NB4 (cell line): ENCODE measurements at regions not wholly inside any gene's neighbourhood (a gene's known extent, or its start where the extent isn't known, plus 50 kb on each side); places are given as distances from the start of the nearest gene placed in this dataset.
"Not testable (repeated sequence)": the region's sequence is repeated elsewhere in the genome, so short reads cannot be mapped to it uniquely, and the experiment has no call there.

Source experiments
- DNase-seq: peaks from one replicate; pipeline ENCODE4 v3.0.0; 2010; ENCODE audit warnings: low read depth
- H3K4me3 ChIP-seq: one replicate; pipeline ENCODE4 v1.5.1; 2011; ENCODE audit warnings: mild to moderate bottlenecking, low read depth, low read length, moderate library complexity
- CTCF ChIP-seq: IDR thresholded peaks from one replicate; pipeline ENCODE4 v1.5.1; 2012; ENCODE audit warnings: low read depth, low read length
- MAX ChIP-seq: IDR thresholded peaks from 2 replicates; pipeline ENCODE4 v1.6.1; 2011; ENCODE audit warnings: low read depth, low read length
- MYC ChIP-seq: IDR thresholded peaks from 2 replicates; pipeline ENCODE4 v1.6.1; 2011; ENCODE audit warnings: low read depth, low read length
- POLR2A ChIP-seq: IDR thresholded peaks from 2 replicates; pipeline ENCODE4 v1.6.1; 2011; ENCODE audit warnings: mild to moderate bottlenecking; ENCODE audit not compliant: insufficient read length; ENCODE audit errors: extremely low read depth

DNA sequence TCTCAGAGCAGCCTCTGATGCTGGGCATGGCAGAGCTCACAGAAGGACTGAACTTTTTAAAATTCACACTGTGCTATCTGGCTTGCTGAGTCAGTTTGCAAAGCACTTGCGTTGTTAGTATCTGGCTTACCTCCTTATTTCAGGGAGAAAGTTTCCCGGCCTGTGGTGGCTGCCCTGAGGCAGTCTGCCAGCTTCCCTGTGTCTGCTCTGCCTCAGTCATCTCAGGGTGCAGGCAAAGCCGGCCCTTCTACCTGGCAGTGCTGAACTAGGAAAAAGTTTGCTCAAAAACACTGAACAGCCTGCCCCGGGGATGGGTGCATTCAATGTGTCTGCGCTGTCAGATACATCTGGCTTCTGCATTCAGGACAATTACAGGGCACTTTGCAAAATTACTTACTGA, 90.2 kb upstream of the UXS1 start:
- H3K4me3 ChIP-seq = no peak overlapping the region
- TF ChIP-seq MAX (no peak), CTCF (no peak), MYC (no peak), POLR2A (no peak)
- DNase-seq = no peak

GRCh38 chr2:106283228-106284152, 89.4 kb upstream of the UXS1 start:
- DNase-seq, H3K4me3 ChIP-seq: not testable (repeated sequence)

GRCh38 chr2:106282462-106283170, 88.5 kb upstream of the UXS1 start:
- H3K4me3 ChIP-seq = no peak overlapping the region
- DNase-seq = no peak
- TF ChIP-seq POLR2A (no peak), CTCF (no peak), MAX (no peak), MYC (no peak)

DNA sequence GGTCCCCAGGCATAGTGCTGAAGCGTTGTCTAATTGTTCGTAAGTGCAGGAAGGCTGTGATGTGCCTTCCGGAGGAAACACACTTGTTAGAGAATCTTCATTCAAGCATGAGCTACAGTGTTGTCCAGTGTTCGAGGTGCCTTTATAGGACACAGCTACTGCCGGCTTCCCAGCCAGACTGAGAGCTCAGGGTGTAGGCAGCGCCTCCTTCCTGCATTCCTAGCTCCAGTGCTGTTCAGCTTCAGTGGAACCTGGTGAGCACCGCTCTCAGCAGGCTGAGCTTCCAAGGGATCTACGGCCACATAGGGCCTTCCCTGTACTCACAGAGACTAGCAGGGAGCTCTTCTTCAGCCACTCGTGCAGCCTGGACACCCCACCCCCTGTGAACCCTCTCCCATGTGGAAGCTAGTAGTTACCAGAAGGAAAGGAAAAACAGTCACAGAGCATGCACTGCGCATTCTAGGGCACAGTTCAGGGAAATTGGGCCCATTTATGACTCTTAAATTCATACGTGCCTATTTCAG, 87.9 kb upstream of the UXS1 start:
- H3K4me3 ChIP-seq, DNase-seq: not testable (repeated sequence)

GRCh38 chr2:106280722-106281446, 86.8 kb upstream of the UXS1 start:
- TF ChIP-seq CTCF = no peak
- no peak for TF ChIP-seq MYC
- TF ChIP-seq POLR2A = no peak
- no peak for TF ChIP-seq MAX
- no peak for DNase-seq
- no peak overlapping the region for H3K4me3 ChIP-seq

DNA sequence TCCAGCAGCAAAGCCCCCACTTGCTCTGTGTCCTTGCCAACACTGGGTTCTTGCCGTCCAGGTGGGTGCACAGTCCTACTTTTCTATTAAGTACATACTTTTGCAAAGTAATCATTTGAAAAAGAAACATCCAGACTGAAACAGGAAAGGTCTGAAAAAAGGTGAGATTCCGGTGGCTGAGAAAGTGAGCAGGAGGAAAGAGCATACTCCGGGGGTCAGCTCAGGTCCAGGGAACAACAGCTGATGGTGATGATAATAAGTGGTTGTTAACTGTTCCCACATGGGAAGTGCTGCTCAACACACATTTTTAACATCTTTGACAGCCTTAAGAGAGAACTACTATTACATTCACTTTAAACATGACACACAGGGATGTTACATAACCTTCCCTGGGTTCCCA, 86.1 kb upstream of the UXS1 start:
- DNase-seq = no peak
- no peak for TF ChIP-seq POLR2A
- no peak for TF ChIP-seq MYC
- TF ChIP-seq MAX = no peak
- TF ChIP-seq CTCF = no peak
- no peak overlapping the region for H3K4me3 ChIP-seq
